Mucosa of rectum (tissue), 2 donors: ENCODE measurements at regions not wholly inside any gene's neighbourhood (a gene's known extent, or its start where the extent isn't known, plus 50 kb on each side); places are given as distances from the start of the nearest gene placed in this dataset.
"Not testable (repeated sequence)": the region's sequence is repeated elsewhere in the genome, so short reads cannot be mapped to it uniquely, and the experiment has no call there.

Experiments
- H3K27ac ChIP-seq, 2 donors: one replicate each; pipeline ENCODE4 v1.7.0; 2013; ENCODE audit warnings: inconsistent platforms in 2 of 2, low read depth in 2 of 2, low read length in 2 of 2
- H3K27me3 ChIP-seq, 2 donors: one replicate each; pipeline ENCODE4 v1.7.0; 2013; ENCODE audit warnings: low read length in 2 of 2; ENCODE audit not compliant: control insufficient read depth in 2 of 2, insufficient read depth in 2 of 2
- H3K36me3 ChIP-seq, 2 donors: one replicate each; pipeline ENCODE4 v1.7.0; 2013; ENCODE audit warnings: low read length in 2 of 2; ENCODE audit not compliant: control insufficient read depth in 2 of 2, insufficient read depth in 2 of 2
- H3K4me1 ChIP-seq, 2 donors: one replicate each; pipeline ENCODE4 v1.7.0; 2013; ENCODE audit warnings: low read length in 2 of 2, mild to moderate bottlenecking in 1 of 2; ENCODE audit not compliant: control insufficient read depth in 2 of 2, insufficient read depth in 2 of 2
- H3K4me3 ChIP-seq, 2 donors: one replicate each; pipeline ENCODE4 v1.7.0; 2013; ENCODE audit warnings: low read length in 2 of 2
- H3K9ac ChIP-seq, 2 donors: one replicate each; pipeline ENCODE4 v1.7.0; 2013; ENCODE audit warnings: low read length in 2 of 2, low read depth in 1 of 2, mild to moderate bottlenecking in 1 of 2
- H3K9me3 ChIP-seq, 2 donors: one replicate each; pipeline ENCODE4 v1.7.0; 2013; ENCODE audit warnings: low read length in 2 of 2; ENCODE audit not compliant: control insufficient read depth in 2 of 2
- donor health status: healthy.
- donor health status: Normal muscosa, but diverticular disease.

DNA sequence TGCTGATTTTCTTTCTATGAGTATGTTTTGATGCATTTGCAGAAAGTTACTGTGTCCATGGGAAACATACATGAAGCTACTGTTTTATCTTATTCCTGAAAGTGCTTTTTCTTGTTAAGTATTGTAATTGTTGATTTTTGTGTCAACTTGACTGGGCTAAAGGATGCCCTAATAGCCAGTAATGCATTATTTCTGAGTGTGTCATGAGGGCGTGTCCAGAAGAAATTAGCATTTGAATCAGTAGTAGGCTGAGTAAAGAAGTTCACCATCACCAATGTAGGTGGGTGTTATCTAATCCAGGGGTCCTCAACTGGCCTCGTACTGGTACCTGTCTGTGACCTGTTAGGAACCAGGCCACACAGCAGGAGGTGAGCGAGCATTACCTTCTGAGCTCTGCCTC, 760.2 kb downstream of the PLA2G4A start:
- Histone ChIP-seq H3K4me3 (no peak overlapping the region), H3K9ac (no peak overlapping the region), H3K27ac (no peak overlapping the region), H3K9me3 (no peaks in the 10 kb centered on the region), H3K4me1 (no peaks in the 10 kb centered on the region), H3K27me3 (no peaks in the 10 kb centered on the region), H3K36me3 (no peaks in the 10 kb centered on the region)

DNA sequence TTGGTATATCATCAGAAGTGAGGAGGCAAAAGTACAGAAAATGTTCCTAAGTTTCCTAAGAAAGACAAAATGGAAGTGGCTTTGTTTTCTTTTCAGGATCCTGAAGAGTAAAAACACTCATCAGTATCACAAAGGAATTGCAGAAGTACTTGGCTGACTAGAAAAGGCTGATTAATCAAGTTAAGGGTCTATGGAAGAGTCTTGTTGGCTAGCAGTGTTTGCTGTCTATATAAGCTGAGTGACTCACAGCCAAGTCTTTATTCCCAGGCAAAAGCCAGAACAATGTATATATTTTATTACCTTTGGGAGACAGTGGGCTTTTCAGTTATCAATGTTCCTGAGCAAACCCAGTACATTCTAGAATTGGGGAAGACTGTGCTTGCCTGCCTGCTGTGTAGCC, 777.0 kb downstream of the PLA2G4A start:
- no peaks in the 10 kb centered on the region for H3K9me3 ChIP-seq
- no peaks in the 10 kb centered on the region for H3K36me3 ChIP-seq

DNA sequence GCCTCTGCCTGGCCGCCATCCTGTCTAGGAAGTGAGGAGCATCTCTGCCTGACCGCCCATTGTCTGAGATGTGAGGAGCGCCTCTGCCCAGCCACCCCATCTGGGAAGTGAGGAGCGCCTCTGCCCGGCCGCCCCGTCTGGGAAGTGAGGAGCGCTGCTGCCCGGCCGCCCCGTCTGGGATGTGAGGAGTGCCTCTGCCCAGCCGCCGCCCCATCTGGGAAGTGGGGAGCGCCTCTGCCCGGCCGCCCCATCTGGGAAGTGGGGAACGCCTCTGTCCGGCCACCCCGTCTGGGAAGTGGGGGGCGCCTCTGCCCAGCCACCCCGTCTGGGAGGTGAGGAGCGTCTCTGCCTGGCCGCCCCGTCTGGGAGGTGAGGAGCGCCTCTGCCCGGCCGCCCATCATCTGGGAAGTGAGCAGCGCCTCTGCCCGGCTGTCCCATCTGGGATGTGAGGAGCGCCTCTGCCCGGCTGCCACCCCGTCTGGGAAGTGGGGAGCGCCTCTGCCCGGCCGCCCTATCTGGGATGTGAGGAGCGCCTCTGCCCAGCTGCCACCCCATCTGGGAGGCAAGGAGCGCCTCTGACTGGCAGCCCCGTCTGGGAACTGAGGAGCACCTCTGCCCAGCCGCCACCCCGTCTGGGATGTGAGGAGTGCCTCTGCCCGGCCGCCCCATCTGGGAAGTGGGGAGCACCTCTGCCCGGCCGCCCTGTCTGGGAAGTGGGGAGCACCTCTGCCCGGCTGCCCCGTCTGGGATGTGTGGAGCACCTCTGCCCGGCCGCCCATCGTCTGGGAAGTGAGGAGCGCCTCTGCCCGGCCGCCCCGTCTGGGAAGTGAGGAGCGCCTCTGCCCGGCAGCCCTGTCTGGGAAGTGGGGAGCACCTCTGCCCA, 787.3 kb downstream of the PLA2G4A start:
- not testable (repeated sequence) for H3K4me3 ChIP-seq, H3K4me1 ChIP-seq, H3K27ac ChIP-seq, H3K27me3 ChIP-seq, H3K9ac ChIP-seq, H3K9me3 ChIP-seq, H3K36me3 ChIP-seq

More for the DNA sequence above, 777.0 kb downstream of the PLA2G4A start:
- H3K4me3 ChIP-seq, result no peak overlapping the region
- no peaks in the 10 kb centered on the region for H3K27me3 ChIP-seq
- no peak overlapping the region for H3K27ac ChIP-seq
- H3K9ac ChIP-seq, result no peak overlapping the region
- H3K4me1 ChIP-seq, result no peaks in the 10 kb centered on the region

DNA sequence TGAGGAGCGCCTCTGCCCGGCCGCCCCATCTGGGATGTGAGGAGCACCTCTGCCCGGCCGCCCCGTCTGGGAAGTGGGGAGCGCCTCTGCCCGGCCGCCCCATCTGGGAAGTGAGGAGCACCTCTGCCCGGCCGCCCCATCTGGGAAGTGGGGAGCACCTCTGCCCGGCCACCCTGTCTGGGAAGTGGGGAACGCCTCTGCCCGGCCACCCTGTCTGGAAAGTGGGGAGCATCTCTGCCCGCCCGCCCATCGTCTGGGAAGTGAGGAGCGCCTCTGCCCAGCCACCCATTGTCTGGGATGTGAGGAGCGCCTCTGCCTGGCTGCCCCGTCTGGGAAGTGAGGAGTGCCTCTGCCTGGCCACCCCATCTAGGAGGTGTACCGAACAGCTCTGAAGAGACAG, 788.1 kb downstream of the PLA2G4A start:
- H3K27ac ChIP-seq, result not testable (repeated sequence)

DNA sequence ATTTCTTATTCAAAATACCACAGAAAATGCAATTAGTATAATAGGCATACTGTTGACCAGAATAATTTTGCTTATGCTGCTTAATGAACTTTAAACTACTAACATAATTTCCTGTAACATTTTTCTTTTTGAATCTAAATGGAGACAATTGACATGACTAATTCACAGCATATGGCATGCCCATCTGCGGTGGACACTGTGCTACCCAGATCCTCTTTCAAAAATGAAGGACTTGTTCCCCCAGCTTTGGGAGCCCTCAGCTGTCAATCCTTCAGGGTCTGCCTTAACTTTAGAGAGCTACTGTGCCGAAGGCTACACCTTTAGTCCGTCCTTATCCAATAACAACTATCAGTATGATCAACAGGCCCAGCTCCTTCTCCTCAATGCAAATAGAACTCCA, 789.0 kb downstream of the PLA2G4A start:
- Histone ChIP-seq H3K27me3 (no peaks in the 10 kb centered on the region), H3K9me3 (no peaks in the 10 kb centered on the region), H3K4me3 (no peak overlapping the region), H3K9ac (no peak overlapping the region), H3K36me3 (no peaks in the 10 kb centered on the region), H3K27ac (no peak overlapping the region), H3K4me1 (no peaks in the 10 kb centered on the region)

More for the DNA sequence above, 788.1 kb downstream of the PLA2G4A start:
- not testable (repeated sequence) for H3K9me3 ChIP-seq, H3K4me1 ChIP-seq, H3K4me3 ChIP-seq, H3K27me3 ChIP-seq, H3K36me3 ChIP-seq, H3K9ac ChIP-seq

DNA sequence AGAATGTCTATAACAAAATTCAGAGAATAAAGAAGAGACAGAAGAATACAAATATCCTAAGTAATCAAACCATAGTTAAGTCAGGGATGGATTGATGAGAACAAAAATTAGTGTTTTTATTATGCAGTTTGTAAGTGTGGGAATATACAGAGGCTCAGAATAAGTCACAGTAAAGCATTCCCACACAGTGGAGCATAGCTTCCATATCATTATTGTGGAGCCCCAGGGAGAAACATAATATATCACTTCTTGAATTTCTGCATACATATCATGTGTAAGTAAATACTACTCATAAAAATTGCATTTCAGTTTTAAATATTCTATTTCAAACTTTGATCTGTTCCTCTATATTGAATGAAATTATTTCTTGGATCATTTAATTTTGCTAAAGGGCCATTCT, 790.4 kb downstream of the PLA2G4A start:
- H3K4me1 ChIP-seq, result no peaks in the 10 kb centered on the region
- no peaks in the 10 kb centered on the region for H3K36me3 ChIP-seq
- H3K27ac ChIP-seq, result no peak overlapping the region

DNA sequence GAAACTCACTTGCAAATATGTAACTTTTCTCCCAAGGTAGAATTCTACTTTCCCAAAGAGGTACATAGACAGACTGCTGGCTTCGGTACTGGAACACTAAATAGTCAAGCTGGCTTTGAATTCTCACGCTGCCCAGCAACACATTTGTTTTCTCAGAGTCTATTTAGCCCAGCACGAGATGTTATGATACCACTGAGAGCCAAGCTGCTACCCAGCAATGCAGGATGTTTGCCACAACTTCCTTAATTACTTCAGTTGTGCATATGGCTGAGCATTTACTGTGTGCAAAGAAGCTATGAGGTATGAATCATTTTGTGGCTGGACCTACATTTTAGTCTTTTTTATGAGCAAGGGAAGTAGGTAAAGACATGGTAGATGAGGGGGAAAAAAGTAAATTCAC, 793.2 kb downstream of the PLA2G4A start:
- Histone ChIP-seq H3K27me3 (no peaks in the 10 kb centered on the region), H3K4me3 (no peak overlapping the region), H3K9ac (no peak overlapping the region)

More for the DNA sequence above, 790.4 kb downstream of the PLA2G4A start:
- no peaks in the 10 kb centered on the region for H3K27me3 ChIP-seq
- H3K9me3 ChIP-seq, result no peaks in the 10 kb centered on the region
- no peak overlapping the region for H3K4me3 ChIP-seq
- H3K9ac ChIP-seq, result no peak overlapping the region

DNA sequence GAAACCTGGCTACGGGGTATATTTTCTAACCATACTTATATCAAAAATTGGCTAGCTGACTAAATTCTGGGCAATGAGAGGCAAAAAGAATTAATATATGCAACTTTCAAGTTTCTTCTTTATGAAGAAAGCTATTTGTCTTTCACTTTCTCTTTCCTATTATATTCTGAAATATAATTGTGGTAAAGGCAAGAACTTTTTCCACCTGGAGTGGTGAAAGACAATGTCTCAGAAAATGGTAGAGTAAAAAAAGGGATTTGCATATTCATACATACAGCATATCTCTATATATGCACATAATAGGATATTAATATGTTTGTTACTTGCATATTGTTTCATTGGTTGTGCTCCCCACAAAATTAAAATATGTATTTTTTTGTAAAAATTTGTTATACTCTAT, 793.8 kb downstream of the PLA2G4A start:
- Histone ChIP-seq H3K27me3 (no peaks in the 10 kb centered on the region), H3K4me1 (no peaks in the 10 kb centered on the region), H3K4me3 (no peak overlapping the region), H3K27ac (no peak overlapping the region), H3K36me3 (no peaks in the 10 kb centered on the region), H3K9ac (no peak overlapping the region), H3K9me3 (no peaks in the 10 kb centered on the region)

More for the DNA sequence above, 793.2 kb downstream of the PLA2G4A start:
- Histone ChIP-seq H3K4me1 (no peaks in the 10 kb centered on the region), H3K27ac (no peak overlapping the region), H3K9me3 (no peaks in the 10 kb centered on the region), H3K36me3 (no peaks in the 10 kb centered on the region)

DNA sequence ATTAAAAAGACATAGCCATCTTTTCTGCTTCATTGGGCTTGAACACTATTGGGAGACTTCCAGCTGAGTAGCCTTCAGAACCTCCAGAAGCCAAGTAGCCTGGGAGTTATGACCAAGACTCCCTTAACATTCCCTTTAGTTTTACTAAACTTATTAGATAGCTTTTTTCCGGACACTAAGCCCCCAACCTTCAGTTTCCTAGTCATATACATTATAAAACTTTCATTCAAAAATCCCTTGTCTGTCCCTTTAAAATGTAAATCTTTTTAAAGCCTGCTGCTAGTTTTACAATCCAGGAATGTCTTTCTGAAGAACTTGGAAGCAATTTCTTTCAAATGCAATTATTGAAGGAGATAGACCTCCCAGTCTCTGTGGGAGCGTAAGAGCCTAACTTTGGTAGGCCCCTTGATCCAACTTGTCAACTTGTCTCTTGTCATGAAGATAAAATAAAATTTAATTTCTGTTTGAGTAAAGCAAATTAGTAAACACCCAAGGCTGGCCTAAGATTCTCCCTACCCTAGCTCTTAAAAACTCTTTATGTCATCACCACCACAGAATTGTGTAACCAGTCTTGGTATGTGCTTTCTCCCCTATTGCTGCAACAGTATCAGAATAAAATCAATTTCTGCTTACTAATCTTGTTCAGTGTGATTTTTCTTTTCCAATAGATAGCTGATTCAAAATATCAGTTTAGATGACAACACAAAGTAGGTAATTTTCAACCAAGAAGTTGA, 796.2 kb downstream of the PLA2G4A start:
- Histone ChIP-seq H3K27me3 (no peaks in the 10 kb centered on the region), H3K4me3 (no peak overlapping the region), H3K9me3 (no peaks in the 10 kb centered on the region), H3K9ac (no peak overlapping the region), H3K27ac (no peak overlapping the region), H3K36me3 (no peaks in the 10 kb centered on the region), H3K4me1 (no peaks in the 10 kb centered on the region)

DNA sequence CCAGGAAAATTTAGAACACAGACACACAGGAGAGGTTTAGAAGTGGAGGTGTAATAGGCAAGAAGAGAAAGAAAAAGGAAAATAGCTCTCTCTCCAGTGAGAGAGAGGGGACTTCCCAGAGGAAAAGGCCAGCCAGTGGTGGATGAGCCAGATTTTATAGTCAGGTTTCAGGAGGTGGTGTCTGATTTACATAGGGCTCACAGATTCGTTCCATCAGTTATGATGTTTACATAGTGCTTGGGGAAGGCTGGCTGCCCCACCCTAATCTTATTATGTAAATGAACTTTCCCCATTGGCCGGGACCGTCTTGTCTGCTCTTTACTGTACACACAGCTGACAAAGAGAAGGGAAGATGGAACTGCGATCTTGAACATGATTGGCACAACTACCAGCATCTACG, 797.3 kb downstream of the PLA2G4A start:
- H3K4me1 ChIP-seq, result no peaks in the 10 kb centered on the region
- H3K9me3 ChIP-seq, result no peaks in the 10 kb centered on the region
- no peak overlapping the region for H3K27ac ChIP-seq
- H3K4me3 ChIP-seq, result no peak overlapping the region
- H3K36me3 ChIP-seq, result no peaks in the 10 kb centered on the region
- no peak overlapping the region for H3K9ac ChIP-seq
- H3K27me3 ChIP-seq, result no peaks in the 10 kb centered on the region
